ENCODE measurements at regions not wholly inside any gene's neighbourhood (a gene's known extent, or its start where the extent isn't known, plus 50 kb on each side); places are given as distances from the start of the nearest gene placed in this dataset.

GRCh38 chr16:80065541-80065940 is 465.0 kb upstream of the MAF start:
- no peak for DNase-seq

GRCh38 chr16:80063713-80064069 is 463.2 kb upstream of the MAF start:
- no peak for DNase-seq

- DNase-seq = no peak
These were observed 462.6 kb upstream of the MAF start for GRCh38 chr16:80063031-80063712.

GRCh38 chr16:80062361-80063030 is 462.0 kb upstream of the MAF start:
- no peak for DNase-seq

GRCh38 chr16:80060470-80060869 is 459.9 kb upstream of the MAF start:
- no peak for DNase-seq

GRCh38 chr16:80059836-80060235 is 459.3 kb upstream of the MAF start:
- DNase-seq = no peak

- DNase-seq = no peak
These were observed 457.7 kb upstream of the MAF start for GRCh38 chr16:80058214-80058613.

GRCh38 chr16:80056324-80056723 is 455.8 kb upstream of the MAF start:
- no peak for DNase-seq

- DNase-seq = no peak
These were observed 455.3 kb upstream of the MAF start for GRCh38 chr16:80055831-80056230.

GRCh38 chr16:80054647-80055046 is 454.1 kb upstream of the MAF start:
- no peak for DNase-seq

- no peak for DNase-seq
These were observed 450.5 kb upstream of the MAF start for GRCh38 chr16:80051040-80051439.

- DNase-seq = no peak
These were observed 447.7 kb upstream of the MAF start for GRCh38 chr16:80048250-80048649.

GRCh38 chr16:80047842-80048241 is 447.3 kb upstream of the MAF start:
- no peak for DNase-seq

- no peak for DNase-seq
These were observed 446.3 kb upstream of the MAF start for GRCh38 chr16:80046848-80047247.

GRCh38 chr16:80046261-80046660 is 445.7 kb upstream of the MAF start:
- no peak for DNase-seq

- DNase-seq = no peak
These were observed 445.3 kb upstream of the MAF start for GRCh38 chr16:80045861-80046260.

GRCh38 chr16:80041410-80041809 is 440.9 kb upstream of the MAF start:
- no peak for DNase-seq

GRCh38 chr16:80040814-80041213 is 440.3 kb upstream of the MAF start:
- no peak for DNase-seq

- DNase-seq = no peak
These were observed 439.9 kb upstream of the MAF start for GRCh38 chr16:80040413-80040812.

- DNase-seq = no peak
These were observed 439.2 kb upstream of the MAF start for GRCh38 chr16:80039777-80040176.

GRCh38 chr16:80038566-80038965 is 438.0 kb upstream of the MAF start:
- DNase-seq = no peak

GRCh38 chr16:80034948-80035663 is 434.6 kb upstream of the MAF start:
- DNase-seq = no peak

- no peak for DNase-seq
These were observed 433.9 kb upstream of the MAF start for GRCh38 chr16:80034469-80034826.

GRCh38 chr16:80033783-80034468 is 433.4 kb upstream of the MAF start:
- no peak for DNase-seq

Data from stimulated activated CD4-positive, alpha-beta T cell treated with anti-CD3 and anti-CD28 coated beads, Interleukin-2, amount 100 ng/mL, for 48 hours (primary cell).